GM21447 (cell line): ENCODE measurements at regions not wholly inside any gene's neighbourhood (a gene's known extent, or its start where the extent isn't known, plus 50 kb on each side); places are given as distances from the start of the nearest gene placed in this dataset.
"Not testable (repeated sequence)": the region's sequence is repeated elsewhere in the genome, so short reads cannot be mapped to it uniquely, and the experiment has no call there.

Experiments used
- ATAC-seq: cut with Tn5 transposase; IDR thresholded peaks from one replicate; pipeline ENCODE4 v1.9.1; 2021; ENCODE audit not compliant: unreplicated experiment

- ATAC-seq: no peak
These were observed 71.2 kb upstream of the PTPN1 start for GRCh38 chr20:50438986-50439407.

GRCh38 chr20:50439539-50440453 lies 70.4 kb upstream of the PTPN1 start:
- ATAC-seq: no peak

- no peak for ATAC-seq
These were observed 67.7 kb upstream of the PTPN1 start for GRCh38 chr20:50442512-50442911.

GRCh38 chr20:50445354-50446151 lies 64.6 kb upstream of the PTPN1 start:
- no peak for ATAC-seq

GRCh38 chr20:50446351-50447101 lies 63.7 kb upstream of the PTPN1 start:
- ATAC-seq: no peak

GRCh38 chr20:50447102-50447804 lies 62.9 kb upstream of the PTPN1 start:
- ATAC-seq: no peak

- ATAC-seq: no peak
These were observed 62.4 kb upstream of the PTPN1 start for GRCh38 chr20:50447817-50448216.

- not testable (repeated sequence) for ATAC-seq
These were observed 61.4 kb upstream of the PTPN1 start for GRCh38 chr20:50448625-50449403.

- peak; percentile 60 for ATAC-seq
These were observed 60.3 kb upstream of the PTPN1 start for GRCh38 chr20:50449738-50450492.

GRCh38 chr20:50450493-50450826 lies 59.7 kb upstream of the PTPN1 start:
- ATAC-seq: no peak

GRCh38 chr20:50450881-50451752 lies 59.1 kb upstream of the PTPN1 start:
- peak; percentile 85 for ATAC-seq

GRCh38 chr20:50451792-50452425 lies 58.3 kb upstream of the PTPN1 start:
- ATAC-seq: not testable (repeated sequence)

- no peak for ATAC-seq
These were observed 56.5 kb upstream of the PTPN1 start for GRCh38 chr20:50453533-50454244.

- ATAC-seq: not testable (repeated sequence)
These were observed 54.9 kb upstream of the PTPN1 start for GRCh38 chr20:50455245-50455644.

GRCh38 chr20:50455656-50456451 lies 54.3 kb upstream of the PTPN1 start:
- ATAC-seq: no peak
